Endodermal cell (in vitro differentiated cells): ENCODE measurements at regions not wholly inside any gene's neighbourhood (a gene's known extent, or its start where the extent isn't known, plus 50 kb on each side); places are given as distances from the start of the nearest gene placed in this dataset.

Experiments used
- DNase-seq: peaks from one replicate; pipeline ENCODE4 v3.0.0-alpha.2; 2017
- H3K27ac ChIP-seq: 2 replicates; pipeline ENCODE4 v1.5.1; 2013; ENCODE audit warnings: mild to moderate bottlenecking, low read depth, low read length, moderate library complexity
- H3K27me3 ChIP-seq: 2 replicates; pipeline ENCODE4 v1.6.1; 2013; ENCODE audit warnings: mild to moderate bottlenecking, low read length, moderate library complexity; ENCODE audit not compliant: insufficient read depth, control insufficient read depth, poor library complexity, severe bottlenecking
- H3K36me3 ChIP-seq: 2 replicates; pipeline ENCODE4 v1.7.0; 2013; ENCODE audit warnings: mild to moderate bottlenecking, low read length, moderate library complexity; ENCODE audit not compliant: control insufficient read depth, insufficient read depth
- H3K4me1 ChIP-seq: one replicate; pipeline ENCODE4 v1.7.0; 2013; ENCODE audit warnings: low read length; ENCODE audit not compliant: control insufficient read depth, insufficient read depth
- H3K4me3 ChIP-seq: 2 replicates; pipeline ENCODE4 v1.5.1; 2013; ENCODE audit warnings: mild to moderate bottlenecking, low read length, moderate library complexity
- H3K9ac ChIP-seq: 2 replicates; pipeline ENCODE4 v1.6.1; 2013; ENCODE audit warnings: mild to moderate bottlenecking, low read length, moderate library complexity; ENCODE audit not compliant: poor library complexity, severe bottlenecking; ENCODE audit errors: extremely low read depth
- H3K9me3 ChIP-seq: 2 replicates; pipeline ENCODE4 v1.6.1; 2013; ENCODE audit warnings: mild to moderate bottlenecking, low read length, moderate library complexity; ENCODE audit not compliant: control insufficient read depth
- H3K27ac Mint-ChIP-seq: 2 replicates; pipeline ENCODE4 v1.8.0; 2020; ENCODE audit warnings: mixed read lengths
- H3K27me3 Mint-ChIP-seq: 2 replicates; pipeline ENCODE4 v1.8.0; 2021; ENCODE audit warnings: mild to moderate bottlenecking, mixed read lengths; ENCODE audit not compliant: insufficient read depth
- H3K36me3 Mint-ChIP-seq: 2 replicates; pipeline ENCODE4 v1.8.0; 2020; ENCODE audit warnings: low read depth, mixed read lengths
- H3K4me1 Mint-ChIP-seq: 2 replicates; pipeline ENCODE4 v1.8.0; 2020; ENCODE audit warnings: mixed read lengths
- H3K4me3 Mint-ChIP-seq: 2 replicates; pipeline ENCODE4 v1.8.0; 2020; ENCODE audit warnings: mild to moderate bottlenecking, moderate library complexity, mixed read lengths
- H3K9me3 Mint-ChIP-seq: 2 replicates; pipeline ENCODE4 v1.8.0; 2020; ENCODE audit warnings: mild to moderate bottlenecking, mixed read lengths
- CTCF ChIP-seq: fragments of 200-600 bp; sonication (generic); conservative IDR thresholded peaks from 2 replicates; pipeline ENCODE4 v1.5.0; 2021; ENCODE audit warnings: antibody characterized with exemption, mild to moderate bottlenecking
- WGBS, 2 experiments: methylation state at CpG; one replicate each; pipeline versions ENCODE4 v1.1.5 to v1.1.7; 2013; ENCODE audit warnings: missing lambda C conversion rate in 2 of 2, mixed read lengths in 1 of 2; ENCODE audit not compliant: insufficient coverage in 1 of 2, insufficient read length in 1 of 2; 5-methylcytosine and 5-hydroxymethylcytosine counted together

DNA sequence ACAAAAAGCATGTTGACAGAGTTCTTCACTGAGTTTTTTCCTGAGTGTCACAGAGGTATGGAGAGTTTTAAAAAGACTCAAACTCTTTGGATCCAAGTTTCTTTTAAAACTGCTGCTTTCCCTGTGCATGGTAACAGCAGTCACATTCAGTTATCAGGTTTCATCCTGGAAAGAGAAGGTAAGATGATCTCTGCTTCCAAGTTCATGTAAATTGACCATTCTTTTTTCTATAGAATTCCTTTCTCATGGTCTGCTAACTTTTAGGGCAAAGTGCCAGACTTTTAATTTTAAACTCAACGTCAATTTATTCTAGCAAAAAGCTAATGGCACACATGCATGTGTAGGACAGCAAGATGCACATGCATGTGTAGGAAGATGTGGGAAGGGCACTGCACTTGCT is 52.5 kb upstream of the PRLR start:
- no peak for TF ChIP-seq CTCF
- H3K9me3 Mint-ChIP-seq, result peaks cover 23% of the 10 kb centered on the region
- no peaks in the 10 kb centered on the region for H3K4me1 ChIP-seq
- peaks cover 36% of the 10 kb centered on the region for H3K9me3 ChIP-seq
- H3K27ac Mint-ChIP-seq, result no peak overlapping the region
- no peaks in the 10 kb centered on the region for H3K36me3 ChIP-seq
- H3K27me3 Mint-ChIP-seq, result no peaks in the 10 kb centered on the region
- no peak overlapping the region for H3K9ac ChIP-seq
- 67 to 100% methylated on average over 1 of the region's 1 CpG for WGBS, 2 experiments
- no peak overlapping the region for H3K4me3 Mint-ChIP-seq
- H3K27me3 ChIP-seq, result no peaks in the 10 kb centered on the region
- no peaks in the 10 kb centered on the region for H3K36me3 Mint-ChIP-seq
- H3K27ac ChIP-seq, result no peak overlapping the region
- DNase-seq, result no peak
- no peaks in the 10 kb centered on the region for H3K4me1 Mint-ChIP-seq
- H3K4me3 ChIP-seq, result no peak overlapping the region

GRCh38 chr5:35281613-35282012 is 51.3 kb upstream of the PRLR start:
- Mint-ChIP-seq H3K9me3 (peaks cover 26% of the 10 kb centered on the region), H3K4me1 (no peaks in the 10 kb centered on the region), H3K4me3 (no peak overlapping the region), H3K36me3 (no peaks in the 10 kb centered on the region), H3K27ac (no peak overlapping the region), H3K27me3 (no peaks in the 10 kb centered on the region)
- H3K9me3 ChIP-seq, result peaks cover 36% of the 10 kb centered on the region
- TF ChIP-seq CTCF, result no peak
- no peak overlapping the region for H3K4me3 ChIP-seq
- H3K27ac ChIP-seq, result no peak overlapping the region
- no peak for DNase-seq
- WGBS, 2 experiments, result 88 to 97% methylated on average over 2 of the region's 2 CpGs
- H3K4me1 ChIP-seq, result no peaks in the 10 kb centered on the region
- no peak overlapping the region for H3K9ac ChIP-seq
- H3K36me3 ChIP-seq, result no peaks in the 10 kb centered on the region
- no peaks in the 10 kb centered on the region for H3K27me3 ChIP-seq
